SU-DHL-6 (cell line): ENCODE measurements at regions not wholly inside any gene's neighbourhood (a gene's known extent, or its start where the extent isn't known, plus 50 kb on each side); places are given as distances from the start of the nearest gene placed in this dataset.

Source experiments
- H2AFZ ChIP-seq: fragments of 200-600 bp; sonication (generic); 2 replicates; pipeline ENCODE4 v1.6.1; 2014; ENCODE audit warnings: low read depth, mild to moderate bottlenecking, moderate library complexity, mixed read lengths, antibody characterized with exemption, low read length; ENCODE audit not compliant: severe bottlenecking
- H3F3A ChIP-seq: fragments of 200-600 bp; shearing (Covaris generic); 2 replicates; pipeline ENCODE4 v1.6.0; 2016; ENCODE audit warnings: antibody characterized with exemption, mild to moderate bottlenecking; ENCODE audit not compliant: insufficient read depth
- H3K27ac ChIP-seq: fragments of 200-600 bp; sonication (generic); 2 replicates; pipeline ENCODE4 v1.5.1; 2016; ENCODE audit warnings: low read depth, mild to moderate bottlenecking, low read length, moderate library complexity, mixed read lengths
- H3K27me3 ChIP-seq: fragments of 200-600 bp; sonication (generic), shearing (Covaris generic); 2 replicates; pipeline ENCODE4 v1.6.0; 2014; ENCODE audit warnings: mild to moderate bottlenecking, low read length
- H3K36me3 ChIP-seq: fragments of 200-600 bp; sonication (generic); 2 replicates; pipeline ENCODE4 v1.6.1; 2014; ENCODE audit warnings: mild to moderate bottlenecking, low read length, mixed read lengths
- H3K4me2 ChIP-seq: fragments of 300-600, 200-600 bp; shearing (Covaris generic), sonication (generic); 2 replicates; pipeline ENCODE4 v1.6.0; 2014; ENCODE audit warnings: low read length, low read depth, mild to moderate bottlenecking; ENCODE audit not compliant: poor library complexity, severe bottlenecking
- H3K4me3 ChIP-seq: fragments of 200-600 bp; sonication (generic); 2 replicates; pipeline ENCODE4 v1.5.1; 2014; ENCODE audit warnings: antibody characterized with exemption, low read length, mild to moderate bottlenecking, mixed read lengths; ENCODE audit not compliant: insufficient read depth, poor library complexity, severe bottlenecking
- H3K79me2 ChIP-seq: fragments of 200-600 bp; sonication (generic); 2 replicates; pipeline ENCODE4 v1.6.1; 2014; ENCODE audit warnings: mild to moderate bottlenecking, low read length, moderate library complexity; ENCODE audit not compliant: insufficient read depth
- H3K9ac ChIP-seq: fragments of 200-600 bp; sonication (generic); 2 replicates; pipeline ENCODE4 v1.7.0; 2014; ENCODE audit warnings: mild to moderate bottlenecking, low read length
- H3K9me2 ChIP-seq: fragments of 200-600 bp; sonication (generic); replicated peaks from 2 replicates; pipeline ENCODE4 v1.6.1; 2014; ENCODE audit warnings: low read length; ENCODE audit not compliant: insufficient read depth
- H3K9me3 ChIP-seq: fragments of 200-600 bp; sonication (generic); 2 replicates; pipeline ENCODE4 v1.6.1; 2014; ENCODE audit warnings: low read length, mixed read lengths; ENCODE audit not compliant: insufficient read depth
- H4K20me1 ChIP-seq: fragments of 200-600 bp; sonication (generic); 2 replicates; pipeline ENCODE4 v1.6.1; 2014; ENCODE audit warnings: low read depth, mild to moderate bottlenecking, antibody characterized with exemption, low read length, moderate library complexity, mixed read lengths
- CTCF ChIP-seq: fragments of 200-600 bp; sonication (generic); IDR thresholded peaks from one replicate; pipeline ENCODE4 v1.5.1; 2017; ENCODE audit warnings: antibody characterized with exemption, mild to moderate bottlenecking, low read length, moderate library complexity; ENCODE audit not compliant: insufficient read depth, poor library complexity, severe bottlenecking
- EZH2phosphoT487 ChIP-seq: fragments of 200-600 bp; sonication (generic), shearing (Covaris generic); conservative IDR thresholded peaks from 2 replicates; pipeline ENCODE4 v1.6.1; 2018; ENCODE audit warnings: mild to moderate bottlenecking, antibody characterized with exemption, low read length, moderate library complexity, mixed read lengths

DNA sequence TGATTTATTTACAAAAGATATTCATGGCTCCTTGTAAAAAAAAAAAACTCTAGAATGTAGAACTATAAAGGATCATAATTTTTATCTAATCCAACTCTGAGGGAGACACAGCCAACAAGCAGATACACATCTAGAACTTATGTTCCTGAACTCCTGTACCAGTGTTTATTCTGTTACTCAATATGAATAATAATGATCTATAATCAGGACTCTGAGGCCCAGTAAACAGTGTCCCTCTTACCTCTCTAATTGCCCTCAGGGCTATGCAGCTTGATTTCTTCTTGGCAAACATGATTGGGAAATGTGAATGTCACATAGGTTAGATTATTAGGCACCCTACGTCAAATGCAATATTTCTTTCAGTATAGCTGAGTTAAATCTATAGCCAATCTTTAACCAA, 391.6 kb upstream of the RPS23 start:
- Histone ChIP-seq H4K20me1 (no peaks in the 10 kb centered on the region), H3K4me3 (no peak overlapping the region), H3K4me2 (no peak overlapping the region), H3K36me3 (no peaks in the 10 kb centered on the region), H3F3A (no peaks in the 10 kb centered on the region), H3K27me3 (no peaks in the 10 kb centered on the region), H3K9me2 (no peaks in the 10 kb centered on the region), H3K79me2 (no peaks in the 10 kb centered on the region), H2AFZ (no peak overlapping the region), H3K9me3 (no peaks in the 10 kb centered on the region), H3K27ac (no peak overlapping the region), H3K9ac (no peak overlapping the region)
- no peak for TF ChIP-seq EZH2phosphoT487
- TF ChIP-seq CTCF: no peak

- Histone ChIP-seq H3K36me3 (no peaks in the 10 kb centered on the region), H3K4me3 (no peak overlapping the region), H3K9me2 (no peaks in the 10 kb centered on the region), H3K27me3 (no peaks in the 10 kb centered on the region), H3K9ac (no peak overlapping the region), H3F3A (no peaks in the 10 kb centered on the region), H3K79me2 (no peaks in the 10 kb centered on the region), H2AFZ (no peak overlapping the region), H4K20me1 (no peaks in the 10 kb centered on the region), H3K9me3 (no peaks in the 10 kb centered on the region), H3K4me2 (no peak overlapping the region), H3K27ac (no peak overlapping the region)
- TF ChIP-seq EZH2phosphoT487 (no peak), CTCF (no peak)
Observed at GRCh38 chr5:82666312-82666711, 388.2 kb upstream of the RPS23 start.

- TF ChIP-seq CTCF: no peak
- TF ChIP-seq EZH2phosphoT487: no peak
- no peak overlapping the region for H3K4me2 ChIP-seq
- no peaks in the 10 kb centered on the region for H4K20me1 ChIP-seq
- H3K27ac ChIP-seq: no peak overlapping the region
- no peak overlapping the region for H3K4me3 ChIP-seq
- no peak overlapping the region for H2AFZ ChIP-seq
- H3F3A ChIP-seq: no peaks in the 10 kb centered on the region
- no peaks in the 10 kb centered on the region for H3K36me3 ChIP-seq
- H3K79me2 ChIP-seq: no peaks in the 10 kb centered on the region
- no peaks in the 10 kb centered on the region for H3K27me3 ChIP-seq
- H3K9me2 ChIP-seq: no peaks in the 10 kb centered on the region
- H3K9me3 ChIP-seq: no peaks in the 10 kb centered on the region
- no peak overlapping the region for H3K9ac ChIP-seq
Observed at GRCh38 chr5:82664732-82665131, 386.6 kb upstream of the RPS23 start.

DNA sequence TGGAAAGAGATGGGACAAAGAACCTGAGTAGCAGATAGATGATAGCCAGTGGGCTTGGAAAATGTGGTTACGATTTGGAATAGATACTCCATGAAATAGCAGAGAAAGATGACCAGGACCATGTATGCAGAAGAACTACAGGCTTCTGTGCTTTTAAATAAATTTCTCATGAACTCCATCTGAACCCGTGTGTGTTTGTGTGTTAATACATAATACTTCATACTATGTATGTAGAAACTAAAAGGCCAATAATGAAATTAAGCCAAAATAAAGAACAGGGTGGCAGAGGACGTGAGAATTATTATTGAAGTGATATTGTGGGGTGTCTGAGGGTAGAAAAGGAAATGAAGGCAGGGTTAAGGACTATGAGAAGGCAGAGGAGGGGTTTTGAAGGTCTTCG, 385.1 kb upstream of the RPS23 start:
- H4K20me1 ChIP-seq: no peaks in the 10 kb centered on the region
- no peak overlapping the region for H3K4me3 ChIP-seq
- no peaks in the 10 kb centered on the region for H3K9me2 ChIP-seq
- H3K4me2 ChIP-seq: no peak overlapping the region
- H3K9ac ChIP-seq: no peak overlapping the region
- H3K79me2 ChIP-seq: no peaks in the 10 kb centered on the region
- H3K36me3 ChIP-seq: no peaks in the 10 kb centered on the region
- no peak overlapping the region for H2AFZ ChIP-seq
- no peaks in the 10 kb centered on the region for H3K9me3 ChIP-seq
- no peaks in the 10 kb centered on the region for H3K27me3 ChIP-seq
- TF ChIP-seq EZH2phosphoT487: no peak
- no peak for TF ChIP-seq CTCF
- H3F3A ChIP-seq: no peaks in the 10 kb centered on the region
- H3K27ac ChIP-seq: no peak overlapping the region
